IMR-90 (cell line): ENCODE measurements at regions not wholly inside any gene's neighbourhood (a gene's known extent, or its start where the extent isn't known, plus 50 kb on each side); places are given as distances from the start of the nearest gene placed in this dataset.

ENCODE experiments used
- ATAC-seq: fragments of 200-7000 bp; cut with Tn5 transposase; 2 replicates; pipeline ENCODE4 v1.9.1; 2020; ENCODE audit warnings: low read depth, mild to moderate bottlenecking, moderate library complexity
- BruUV-seq: library from RNA; stranded (reverse); fragments of 400-500 nt; replicated peaks from 2 replicates; lab custom pipeline; 2021; lab: Mats Ljungman, UMichigan
- CTCF ChIA-PET: fragments of 300-600 bp; formaldehyde crosslinking; extraction: SDS; loops from one replicate; lab custom pipeline; 2021; ENCODE audit warnings: antibody characterized with exemption; lab: Yijun Ruan, JAX
- POLR2A ChIA-PET: fragments of 300-600 bp; sonication (Branson Sonifier 250); formaldehyde crosslinking; loops from one replicate; lab custom pipeline; 2022; ENCODE audit warnings: antibody characterized with exemption; ENCODE audit not compliant: unreplicated experiment; lab: Charles Lee
- DNase-seq: peaks from one replicate; pipeline ENCODE4 v3.0.0; 2013
- H2AFZ ChIP-seq: replicated peaks from 2 replicates; pipeline ENCODE3; 2013; ENCODE audit warnings: low read length, mild to moderate bottlenecking; ENCODE audit not compliant: poor library complexity
- H2AK5ac ChIP-seq: 2 replicates; pipeline ENCODE4 v1.6.1; 2013; ENCODE audit warnings: low read depth, low read length, inconsistent platforms
- H2AK9ac ChIP-seq: replicated peaks from 2 replicates; pipeline ENCODE3; 2013; ENCODE audit warnings: mild to moderate bottlenecking, low read depth, low read length, moderate library complexity; ENCODE audit not compliant: poor library complexity
- H2BK120ac ChIP-seq: 2 replicates; pipeline ENCODE4 v1.6.1; 2013; ENCODE audit warnings: low read depth, low read length, inconsistent platforms
- H2BK15ac ChIP-seq: 3 replicates; pipeline ENCODE4 v1.6.1; 2013; ENCODE audit warnings: low read depth, low read length, inconsistent platforms
- H2BK20ac ChIP-seq: 2 replicates; pipeline ENCODE4 v1.6.1; 2013; ENCODE audit warnings: low read depth, mild to moderate bottlenecking, inconsistent platforms, low read length, moderate library complexity
- H2BK5ac ChIP-seq: 2 replicates; pipeline ENCODE4 v1.6.1; 2013; ENCODE audit warnings: mild to moderate bottlenecking, low read depth, low read length, inconsistent platforms; ENCODE audit not compliant: poor library complexity, severe bottlenecking
- H3K14ac ChIP-seq: replicated peaks from 2 replicates; pipeline ENCODE4 v1.6.1; 2013; ENCODE audit warnings: low read depth, low read length, inconsistent platforms
- H3K18ac ChIP-seq: 2 replicates; pipeline ENCODE4 v1.6.1; 2013; ENCODE audit warnings: low read depth, low read length, control low read depth
- H3K23ac ChIP-seq: 2 replicates; pipeline ENCODE4 v1.6.1; 2013; ENCODE audit warnings: low read depth, low read length, inconsistent platforms
- H3K27ac ChIP-seq: 2 replicates; pipeline ENCODE4 v1.5.1; 2013; ENCODE audit warnings: mild to moderate bottlenecking, control low read depth, low read length; ENCODE audit not compliant: insufficient read depth
- H3K27me3 ChIP-seq: 2 replicates; pipeline ENCODE4 v1.6.1; 2013; ENCODE audit warnings: low read length; ENCODE audit not compliant: control insufficient read depth, insufficient read depth
- H3K36me3 ChIP-seq: 2 replicates; pipeline ENCODE4 v1.6.1; 2013; ENCODE audit warnings: low read length, mixed read lengths; ENCODE audit not compliant: control insufficient read depth, insufficient read depth
- H3K4ac ChIP-seq: 2 replicates; pipeline ENCODE4 v1.6.1; 2013; ENCODE audit warnings: low read depth, low read length, inconsistent platforms
- H3K4me1 ChIP-seq: 2 replicates; pipeline ENCODE4 v1.6.1; 2013; ENCODE audit warnings: low read length, mixed read lengths; ENCODE audit not compliant: control insufficient read depth, insufficient read depth
- H3K4me2 ChIP-seq: 2 replicates; pipeline ENCODE4 v1.6.1; 2013; ENCODE audit warnings: low read depth, mild to moderate bottlenecking, control low read depth, low read length, moderate library complexity
- H3K4me3 ChIP-seq: 2 replicates; pipeline ENCODE4 v1.5.1; 2013; ENCODE audit warnings: low read depth, mild to moderate bottlenecking, control low read depth, low read length, moderate library complexity; ENCODE audit not compliant: insufficient read depth
- H3K56ac ChIP-seq: 2 replicates; pipeline ENCODE4 v1.6.1; 2013; ENCODE audit warnings: low read length, inconsistent platforms; ENCODE audit not compliant: insufficient read depth; ENCODE audit errors: extremely low read depth
- H3K79me1 ChIP-seq, 2 experiments: 2 replicates each; pipeline ENCODE4 v1.6.1; 2013; ENCODE audit warnings: low read length in 2 of 2, inconsistent platforms in 1 of 2, low read depth in 1 of 2
- H3K9ac ChIP-seq: 2 replicates; pipeline ENCODE4 v1.6.1; 2013; ENCODE audit warnings: low read depth, low read length, control low read depth
- H3K9me1 ChIP-seq: 2 replicates; pipeline ENCODE4 v1.6.1; 2013; ENCODE audit warnings: low read length, inconsistent platforms; ENCODE audit not compliant: insufficient read depth
- H3K9me3 ChIP-seq: 2 replicates; pipeline ENCODE4 v1.6.1; 2013; ENCODE audit warnings: low read length; ENCODE audit not compliant: control insufficient read depth, insufficient read depth
- H4K20me1 ChIP-seq: 2 replicates; pipeline ENCODE4 v1.6.1; 2013; ENCODE audit warnings: low read length, inconsistent platforms; ENCODE audit not compliant: insufficient read depth
- H4K5ac ChIP-seq: 2 replicates; pipeline ENCODE4 v1.6.1; 2013; ENCODE audit warnings: mild to moderate bottlenecking, low read depth, low read length, control low read depth
- H4K8ac ChIP-seq, 2 experiments: 2 replicates each; pipeline ENCODE4 v1.6.1; 2013; ENCODE audit warnings: low read depth in 2 of 2, low read length in 2 of 2, control low read depth in 1 of 2, inconsistent platforms in 1 of 2
- H4K91ac ChIP-seq: 2 replicates; pipeline ENCODE4 v1.6.1; 2013; ENCODE audit warnings: low read depth, low read length, inconsistent platforms; ENCODE audit not compliant: insufficient read depth
- BHLHE40 ChIP-seq: fragments of 150-350 bp; IDR thresholded peaks from 2 replicates; pipeline ENCODE4 v1.6.1; 2016; ENCODE audit warnings: mild to moderate bottlenecking, low read depth, low read length
- WGBS, 2 experiments: methylation state at CpG; one replicate each; pipeline versions ENCODE4 v1.1.5 to v1.1.7; 2013; ENCODE audit warnings: missing lambda C conversion rate in 2 of 2; ENCODE audit not compliant: insufficient read length in 1 of 2; ENCODE audit errors: extremely low coverage in 2 of 2; 5-methylcytosine and 5-hydroxymethylcytosine counted together
- dilution Hi-C: fragments of 300-500 bp; cut with HindIII; formaldehyde crosslinking; loops from one replicate; pipeline ENCODE4 v1.14.3; 2018; ENCODE audit warnings: low sequenced_read_pairs; ENCODE audit not compliant: unreplicated experiment
- in situ Hi-C: fragments of 300-500 bp; cut with MboI; formaldehyde crosslinking; loops from 3 replicates; pipeline ENCODE4 v1.14.3; 2019; ENCODE audit warnings: low sequenced_read_pairs, inconsistent platforms, mixed read lengths
- intact Hi-C: fragments of 100-400 bp; cut with micrococcal nuclease; formaldehyde crosslinking; loops from 2 replicates; pipeline ENCODE4 v1.10.0; 2022
- TF ChIP-seq, protein P1 (sequence below): fragments of 150-350 bp; IDR thresholded peaks from 2 replicates; pipeline ENCODE4 v1.6.1; 2017; ENCODE audit warnings: mild to moderate bottlenecking, antibody characterized with exemption, low read length, low read depth

DNA sequence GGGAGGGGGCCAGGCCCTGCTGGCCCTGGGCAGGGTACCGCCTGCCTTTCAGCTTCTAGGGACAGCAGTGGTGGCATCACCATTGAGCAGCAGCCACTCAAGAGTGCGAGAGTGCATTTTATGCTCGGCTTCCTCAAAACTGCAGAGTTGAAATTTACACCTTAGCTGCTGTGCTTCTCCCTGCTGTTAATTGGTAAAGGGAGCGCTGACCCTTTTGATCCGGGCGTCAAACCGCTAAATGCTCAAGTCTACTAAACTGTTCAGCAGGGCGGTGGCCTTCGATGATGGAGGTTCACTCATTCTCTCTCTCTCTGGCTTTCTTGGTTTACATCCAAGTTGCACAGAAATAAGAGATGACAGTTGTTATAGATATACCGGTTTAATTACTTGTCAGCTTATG lies 368.6 kb upstream of the IRX2 start:
- Histone ChIP-seq H3K4me3 (no peak overlapping the region), H3K23ac (no peak overlapping the region), H4K5ac (no peak overlapping the region), H3K27me3 (no peaks in the 10 kb centered on the region), H3K4ac (no peak overlapping the region), H3K14ac (no peak overlapping the region), H2AK5ac (no peak overlapping the region), H2BK120ac (no peak overlapping the region), H3K36me3 (no peaks in the 10 kb centered on the region), H3K18ac (no peak overlapping the region), H3K56ac (no peak overlapping the region), H3K9ac (no peak overlapping the region), H3K9me1 (no peaks in the 10 kb centered on the region), H3K9me3 (peaks cover 15% of the 10 kb centered on the region; the same call in 1 of the 2 replicates), H2BK20ac (no peak overlapping the region), H3K4me2 (no peak overlapping the region), H2AFZ (no peak overlapping the region), H4K8ac (no peak overlapping the region), H2BK5ac (no peak overlapping the region), H3K79me1 (no peaks in the 10 kb centered on the region), H4K91ac (no peak overlapping the region), H2BK15ac (no peak overlapping the region), H4K20me1 (no peaks in the 10 kb centered on the region), H2AK9ac (no peak overlapping the region), H3K4me1 (no peaks in the 10 kb centered on the region), H3K27ac (no peak overlapping the region)
- no TSS peak for BruUV-seq
- DNase-seq (no peak), ATAC-seq (no peak)
- CTCF ChIA-PET = no interaction called here
- WGBS, 2 experiments = 0% methylated on average over 1 of the region's 10 CpGs; no CpG with 5 or more reads in 1 of the 2 experiments
- in situ Hi-C loops = no loop called here
- TF ChIP-seq BHLHE40 = no peak
- TF ChIP-seq, protein P1, sequence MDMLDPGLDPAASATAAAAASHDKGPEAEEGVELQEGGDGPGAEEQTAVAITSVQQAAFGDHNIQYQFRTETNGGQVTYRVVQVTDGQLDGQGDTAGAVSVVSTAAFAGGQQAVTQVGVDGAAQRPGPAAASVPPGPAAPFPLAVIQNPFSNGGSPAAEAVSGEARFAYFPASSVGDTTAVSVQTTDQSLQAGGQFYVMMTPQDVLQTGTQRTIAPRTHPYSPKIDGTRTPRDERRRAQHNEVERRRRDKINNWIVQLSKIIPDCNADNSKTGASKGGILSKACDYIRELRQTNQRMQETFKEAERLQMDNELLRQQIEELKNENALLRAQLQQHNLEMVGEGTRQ = no peak
- dilution Hi-C loops = no loop called here
- intact Hi-C loops = no loop called here
- POLR2A ChIA-PET = no interaction called here
